NB4 (cell line): ENCODE measurements at regions not wholly inside any gene's neighbourhood (a gene's known extent, or its start where the extent isn't known, plus 50 kb on each side); places are given as distances from the start of the nearest gene placed in this dataset.

Source experiments
- CTCF ChIP-seq: IDR thresholded peaks from one replicate; pipeline ENCODE4 v1.5.1; 2012; ENCODE audit warnings: low read depth, low read length
- POLR2A ChIP-seq: IDR thresholded peaks from 2 replicates; pipeline ENCODE4 v1.6.1; 2011; ENCODE audit warnings: mild to moderate bottlenecking; ENCODE audit not compliant: insufficient read length; ENCODE audit errors: extremely low read depth
- TF ChIP-seq, protein P1 (sequence below): IDR thresholded peaks from 2 replicates; pipeline ENCODE4 v1.6.1; 2011; ENCODE audit warnings: low read depth, low read length

DNA sequence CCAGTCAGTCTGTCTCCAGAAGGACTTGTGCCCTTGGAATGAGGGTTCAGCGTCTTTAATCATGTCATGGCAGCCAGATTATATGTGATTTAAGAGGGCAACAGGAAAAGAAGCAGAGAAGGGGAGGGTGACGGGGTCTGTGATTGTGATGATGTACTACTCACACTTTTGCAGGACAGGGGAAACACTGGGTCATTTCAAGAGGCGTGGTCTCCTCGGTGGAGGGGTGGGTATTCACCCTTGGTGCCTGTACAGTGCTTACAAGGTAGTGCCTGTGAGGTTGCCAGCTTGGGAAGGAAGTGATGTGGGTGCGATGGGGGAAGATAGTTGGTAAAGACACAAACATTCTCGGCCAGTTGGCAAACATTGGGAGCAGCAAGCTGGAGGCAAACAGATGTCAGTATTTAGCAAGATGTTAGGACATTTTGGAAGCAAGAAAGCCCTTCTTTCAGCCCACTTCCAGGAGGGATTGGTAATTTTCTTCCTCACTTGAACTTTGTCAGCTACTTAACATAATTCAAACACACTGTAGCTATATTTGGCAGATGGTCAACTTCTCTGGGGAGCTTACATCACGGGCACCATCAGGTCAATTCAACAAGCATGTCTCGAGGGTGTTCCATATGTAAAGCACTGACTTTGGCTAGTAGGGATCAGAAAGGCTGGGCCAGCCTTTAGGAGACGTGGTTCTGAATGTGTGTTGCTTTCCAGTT is 71.4 kb upstream of the ROPN1 start:
- TF ChIP-seq POLR2A (no peak), CTCF (no peak)
- TF ChIP-seq, protein P1, sequence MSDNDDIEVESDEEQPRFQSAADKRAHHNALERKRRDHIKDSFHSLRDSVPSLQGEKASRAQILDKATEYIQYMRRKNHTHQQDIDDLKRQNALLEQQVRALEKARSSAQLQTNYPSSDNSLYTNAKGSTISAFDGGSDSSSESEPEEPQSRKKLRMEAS = no peak
